Lung (tissue), 11 donors: ENCODE measurements at regions not wholly inside any gene's neighbourhood (a gene's known extent, or its start where the extent isn't known, plus 50 kb on each side); places are given as distances from the start of the nearest gene placed in this dataset.

Source experiments
- ATAC-seq: fragments of 200-7000 bp; cut with Tn5 transposase; one replicate; pipeline ENCODE4 v1.9.1; 2020; ENCODE audit warnings: moderate number of reproducible peaks; ENCODE audit not compliant: insufficient read depth, low FRiP score
- DNase-seq, 3 donors: peaks; one replicate each; pipeline ENCODE4 v3.0.0-alpha.2; 2013 to 2017
- H3K27ac ChIP-seq, 2 donors: one replicate each; pipeline ENCODE4 v1.5.1; 2013; ENCODE audit warnings: mild to moderate bottlenecking in 2 of 2, moderate library complexity in 2 of 2, control low read depth in 1 of 2, inconsistent platforms in 1 of 2, low read depth in 1 of 2, low read length in 1 of 2
- H3K27me3 ChIP-seq, 3 donors: one replicate each; pipeline ENCODE4 v1.5.1; 2013; ENCODE audit warnings: low read length in 2 of 3; ENCODE audit not compliant: control insufficient read depth in 3 of 3, insufficient read depth in 3 of 3
- H3K36me3 ChIP-seq, 4 donors: one replicate each; pipeline ENCODE4 v1.5.1; 2013; ENCODE audit warnings: low read length in 4 of 4, mild to moderate bottlenecking in 1 of 4, moderate library complexity in 1 of 4; ENCODE audit not compliant: control insufficient read depth in 4 of 4, insufficient read depth in 4 of 4
- H3K4me1 ChIP-seq, 5 donors: one replicate each; pipeline ENCODE4 v1.5.1; 2013; ENCODE audit warnings: low read length in 5 of 5, mild to moderate bottlenecking in 2 of 5, moderate library complexity in 1 of 5; ENCODE audit not compliant: control insufficient read depth in 5 of 5, insufficient read depth in 5 of 5
- H3K4me3 ChIP-seq: one replicate; pipeline ENCODE4 v1.5.1; 2013; ENCODE audit warnings: mild to moderate bottlenecking, control low read depth, moderate library complexity
- H3K9ac ChIP-seq, 2 donors: one replicate each; pipeline ENCODE4 v1.5.1; 2013; ENCODE audit warnings: low read length in 2 of 2, control low read depth in 1 of 2; ENCODE audit not compliant: insufficient read depth in 1 of 2
- H3K9me3 ChIP-seq, 4 donors: one replicate each; pipeline ENCODE4 v1.5.1; 2013; ENCODE audit warnings: low read length in 3 of 4, mild to moderate bottlenecking in 1 of 4, moderate library complexity in 1 of 4; ENCODE audit not compliant: control insufficient read depth in 4 of 4, insufficient read depth in 3 of 4
- WGBS, 2 donors: extraction: QIAGEN DNeasy Blood & Tissue Kit; methylation state at CpG; one replicate each; pipeline ENCODE4 v1.1.7; 2013; 5-methylcytosine and 5-hydroxymethylcytosine counted together
- TF ChIP-seq, protein P1 (sequence below): IDR thresholded peaks from 2 replicates; pipeline ENCODE4 v1.5.1; 2012; ENCODE audit warnings: mild to moderate bottlenecking; ENCODE audit errors: control extremely low read depth, extremely low read depth
- donor health status: control.
- donor health status: control.
- donor health status: Bipolar disorder and iron deficiency.
- donor health status: healthy.
- donor health status: DM: yes; HTN: yes; CAD: no.

DNA sequence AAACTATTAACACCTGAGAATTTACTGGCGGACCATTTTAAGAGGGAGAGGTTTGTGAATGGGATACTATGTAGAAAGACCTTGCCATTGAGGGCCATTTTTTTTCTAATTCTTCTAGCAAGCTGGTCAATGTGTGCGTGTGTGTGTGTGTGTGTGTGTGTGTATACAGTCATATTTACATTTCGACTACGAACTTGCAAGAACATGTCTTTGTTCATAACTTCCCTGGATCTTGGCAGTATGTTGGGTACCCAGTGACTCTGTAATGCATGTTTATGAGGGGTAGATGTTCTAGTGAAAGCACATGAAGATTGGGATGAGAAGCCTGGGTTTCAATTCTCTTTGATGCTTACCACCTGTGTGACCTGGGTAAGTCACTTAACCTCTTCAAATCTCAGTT, 133.6 kb downstream of the UBE2E3 start:
- Histone ChIP-seq H3K36me3 (no peaks in the 10 kb centered on the region), H3K9ac (no peak overlapping the region), H3K27ac (no peak overlapping the region), H3K4me3 (no peak overlapping the region), H3K27me3 (no peaks in the 10 kb centered on the region), H3K9me3 (no peaks in the 10 kb centered on the region), H3K4me1 (no peaks in the 10 kb centered on the region)
- DNase-seq: no peak
- TF ChIP-seq, protein P1, sequence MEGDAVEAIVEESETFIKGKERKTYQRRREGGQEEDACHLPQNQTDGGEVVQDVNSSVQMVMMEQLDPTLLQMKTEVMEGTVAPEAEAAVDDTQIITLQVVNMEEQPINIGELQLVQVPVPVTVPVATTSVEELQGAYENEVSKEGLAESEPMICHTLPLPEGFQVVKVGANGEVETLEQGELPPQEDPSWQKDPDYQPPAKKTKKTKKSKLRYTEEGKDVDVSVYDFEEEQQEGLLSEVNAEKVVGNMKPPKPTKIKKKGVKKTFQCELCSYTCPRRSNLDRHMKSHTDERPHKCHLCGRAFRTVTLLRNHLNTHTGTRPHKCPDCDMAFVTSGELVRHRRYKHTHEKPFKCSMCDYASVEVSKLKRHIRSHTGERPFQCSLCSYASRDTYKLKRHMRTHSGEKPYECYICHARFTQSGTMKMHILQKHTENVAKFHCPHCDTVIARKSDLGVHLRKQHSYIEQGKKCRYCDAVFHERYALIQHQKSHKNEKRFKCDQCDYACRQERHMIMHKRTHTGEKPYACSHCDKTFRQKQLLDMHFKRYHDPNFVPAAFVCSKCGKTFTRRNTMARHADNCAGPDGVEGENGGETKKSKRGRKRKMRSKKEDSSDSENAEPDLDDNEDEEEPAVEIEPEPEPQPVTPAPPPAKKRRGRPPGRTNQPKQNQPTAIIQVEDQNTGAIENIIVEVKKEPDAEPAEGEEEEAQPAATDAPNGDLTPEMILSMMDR: no peak
- no peak for ATAC-seq
- WGBS, 2 donors: 91 to 96% methylated on average over 4 of the region's 4 CpGs

DNA sequence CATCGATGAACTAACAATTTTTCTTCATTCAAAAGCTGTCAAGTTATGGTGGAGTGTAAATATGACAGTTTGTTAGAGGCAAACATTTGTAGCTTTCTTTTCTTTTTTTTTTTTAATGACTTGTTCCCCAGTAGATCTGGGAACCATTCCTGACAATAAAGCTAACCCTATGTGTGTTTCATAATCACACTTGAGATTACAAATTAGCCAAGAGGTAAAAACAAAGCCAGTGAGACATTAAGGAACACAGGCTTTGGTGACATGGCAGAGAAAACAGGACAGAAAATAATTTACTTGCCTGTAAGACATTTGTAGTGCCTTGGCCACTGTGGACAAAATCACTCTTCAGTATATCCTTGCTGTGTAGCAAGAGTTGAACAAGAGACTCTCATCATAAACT, 135.9 kb downstream of the UBE2E3 start:
- no peak overlapping the region for H3K27ac ChIP-seq
- peaks cover 0 to 2% (median 0%) of the 10 kb centered on the region in 3 donors for H3K27me3 ChIP-seq
- no peak overlapping the region for H3K9ac ChIP-seq
- ATAC-seq (no peak), DNase-seq (no peak)
- TF ChIP-seq, protein P1: no peak
- no peaks in the 10 kb centered on the region for H3K4me1 ChIP-seq
- WGBS, 2 donors: 59 to 81% methylated on average over 1 of the region's 1 CpG
- H3K4me3 ChIP-seq: no peak overlapping the region
- no peaks in the 10 kb centered on the region for H3K9me3 ChIP-seq
- H3K36me3 ChIP-seq: no peaks in the 10 kb centered on the region

DNA sequence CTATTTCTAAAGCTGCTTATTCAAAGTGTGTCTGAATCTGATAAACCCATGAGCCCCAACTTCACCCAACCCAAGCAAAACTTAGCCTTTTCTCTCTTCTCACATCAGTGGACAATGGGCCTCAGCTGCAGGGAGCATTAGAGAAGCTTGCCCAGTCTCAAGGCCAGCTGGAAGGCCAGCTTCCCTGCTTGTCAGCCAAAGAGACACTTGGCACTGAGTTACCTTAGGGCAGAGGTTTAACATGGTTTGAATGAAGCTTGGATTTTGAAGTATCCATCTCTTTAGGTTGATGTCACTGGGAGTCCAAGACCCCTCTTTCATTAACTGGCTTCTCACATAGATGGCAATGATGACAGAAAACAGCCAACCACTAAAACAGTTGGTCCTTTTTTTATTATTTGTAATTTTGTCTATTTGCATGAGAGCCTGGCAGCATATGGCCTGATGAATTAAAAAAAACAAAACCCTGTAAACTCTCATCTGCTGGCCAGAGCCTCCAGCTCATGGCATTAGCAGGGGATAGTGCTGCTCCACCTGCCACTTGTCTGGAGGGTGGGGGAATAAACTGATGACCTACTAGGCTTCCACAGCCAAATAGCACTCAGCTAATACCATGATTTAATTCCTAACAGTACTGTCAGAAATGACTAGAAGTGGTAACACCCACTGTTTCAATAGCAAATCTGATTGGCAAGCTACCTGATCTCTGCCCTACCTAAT, 137.0 kb downstream of the UBE2E3 start:
- DNase-seq: no peak
- TF ChIP-seq, protein P1: no peak
- Histone ChIP-seq H3K4me1 (no peaks in the 10 kb centered on the region), H3K27ac (no peak overlapping the region), H3K4me3 (no peak overlapping the region), H3K9ac (no peak overlapping the region), H3K9me3 (no peaks in the 10 kb centered on the region), H3K27me3 (peaks cover 0 to 2% (median 0%) of the 10 kb centered on the region in 3 donors), H3K36me3 (no peaks in the 10 kb centered on the region)
- no peak for ATAC-seq

DNA sequence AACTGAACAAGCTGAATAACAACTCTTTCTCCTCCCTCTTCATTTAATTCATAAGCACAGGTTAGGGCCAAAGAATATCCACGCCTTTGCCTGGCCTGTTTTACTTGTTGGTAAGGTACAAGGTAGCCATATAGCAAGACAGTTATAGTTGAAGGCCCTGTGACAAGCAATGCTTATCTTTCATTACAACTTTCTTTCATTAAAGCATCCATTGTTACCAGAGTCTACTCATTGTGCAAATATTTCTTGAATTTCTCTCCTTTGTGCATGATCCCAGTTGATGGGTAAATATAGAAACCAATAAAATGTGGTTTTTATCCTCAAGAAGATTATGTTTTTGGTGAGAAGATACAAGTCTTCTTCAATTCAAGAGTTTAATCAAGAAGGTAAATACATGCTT, 140.2 kb downstream of the UBE2E3 start:
- no peak for ATAC-seq
- TF ChIP-seq, protein P1: no peak

More for the DNA sequence above, 140.2 kb downstream of the UBE2E3 start:
- no peaks in the 10 kb centered on the region for H3K9me3 ChIP-seq
- no peak overlapping the region for H3K27ac ChIP-seq
- H3K27me3 ChIP-seq: peaks cover 0 to 2% (median 0%) of the 10 kb centered on the region in 3 donors
- no peak for DNase-seq
- no peak overlapping the region for H3K4me3 ChIP-seq
- H3K4me1 ChIP-seq: no peaks in the 10 kb centered on the region
- H3K9ac ChIP-seq: no peak overlapping the region
- H3K36me3 ChIP-seq: no peaks in the 10 kb centered on the region
- WGBS, 2 donors: 94 to 96% methylated on average over 1 of the region's 1 CpG
